ENCODE measurements at regions not wholly inside any gene's neighbourhood (a gene's known extent, or its start where the extent isn't known, plus 50 kb on each side); places are given as distances from the start of the nearest gene placed in this dataset.

GRCh38 chr6:93894521-93894920, 475.2 kb upstream of the EPHA7 start:
- TF ChIP-seq, protein P1, sequence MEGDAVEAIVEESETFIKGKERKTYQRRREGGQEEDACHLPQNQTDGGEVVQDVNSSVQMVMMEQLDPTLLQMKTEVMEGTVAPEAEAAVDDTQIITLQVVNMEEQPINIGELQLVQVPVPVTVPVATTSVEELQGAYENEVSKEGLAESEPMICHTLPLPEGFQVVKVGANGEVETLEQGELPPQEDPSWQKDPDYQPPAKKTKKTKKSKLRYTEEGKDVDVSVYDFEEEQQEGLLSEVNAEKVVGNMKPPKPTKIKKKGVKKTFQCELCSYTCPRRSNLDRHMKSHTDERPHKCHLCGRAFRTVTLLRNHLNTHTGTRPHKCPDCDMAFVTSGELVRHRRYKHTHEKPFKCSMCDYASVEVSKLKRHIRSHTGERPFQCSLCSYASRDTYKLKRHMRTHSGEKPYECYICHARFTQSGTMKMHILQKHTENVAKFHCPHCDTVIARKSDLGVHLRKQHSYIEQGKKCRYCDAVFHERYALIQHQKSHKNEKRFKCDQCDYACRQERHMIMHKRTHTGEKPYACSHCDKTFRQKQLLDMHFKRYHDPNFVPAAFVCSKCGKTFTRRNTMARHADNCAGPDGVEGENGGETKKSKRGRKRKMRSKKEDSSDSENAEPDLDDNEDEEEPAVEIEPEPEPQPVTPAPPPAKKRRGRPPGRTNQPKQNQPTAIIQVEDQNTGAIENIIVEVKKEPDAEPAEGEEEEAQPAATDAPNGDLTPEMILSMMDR (IDR thresholded peaks at IDR 0.05; ENCODE audit: extremely low read depth in 1 of 2, insufficient read depth in 1 of 2, low read depth in 1 of 2, low read length in 2 of 2) = no peak
- TF ChIP-seq POLR2A (IDR thresholded peaks at IDR 0.05; ENCODE audit: low read depth, low read length) (no peak), POLR2AphosphoS5 (IDR thresholded peaks at IDR 0.05; ENCODE audit: insufficient read depth, low read depth, low read length) (no peak), EZH2 (IDR thresholded peaks at IDR 0.05; ENCODE audit: borderline replicate concordance, low read depth, low read length, severe bottlenecking) (no peak), GATA2 (IDR thresholded peaks at IDR 0.05; ENCODE audit: insufficient read depth, insufficient read length, low read depth, low read length) (no peak), MYC (IDR thresholded peaks at IDR 0.05; ENCODE audit: low read depth, low read length) (no peak)
